Suprapubic skin (tissue), 4 donors: ENCODE measurements at regions not wholly inside any gene's neighbourhood (a gene's known extent, or its start where the extent isn't known, plus 50 kb on each side); places are given as distances from the start of the nearest gene placed in this dataset.

ENCODE experiments used
- DNase-seq, 2 donors: peaks; one replicate each; pipeline ENCODE4 v3.0.0-alpha.2; 2019; ENCODE audit warnings: low spot score in 2 of 2
- H3K27ac ChIP-seq: fragments of 200-600 bp; sonication (generic); one replicate; pipeline ENCODE4 v1.5.1; 2019
- H3K27me3 ChIP-seq: fragments of 200-600 bp; sonication (generic); one replicate; pipeline ENCODE4 v1.5.1; 2019
- H3K36me3 ChIP-seq: fragments of 200-600 bp; sonication (generic); one replicate; pipeline ENCODE4 v1.5.1; 2019
- H3K4me1 ChIP-seq: fragments of 200-600 bp; sonication (generic); one replicate; pipeline ENCODE4 v1.5.1; 2019
- H3K4me3 ChIP-seq: fragments of 200-600 bp; sonication (generic); one replicate; pipeline ENCODE4 v1.5.1; 2019; ENCODE audit warnings: mild to moderate bottlenecking
- H3K9me3 ChIP-seq: fragments of 200-600 bp; sonication (generic); one replicate; pipeline ENCODE4 v1.5.1; 2019
- EP300 ChIP-seq: sonication (generic); formaldehyde crosslinking; IDR thresholded peaks from one replicate; pipeline ENCODE4 v1.6.1; 2017; ENCODE audit warnings: antibody characterized with exemption
- POLR2A ChIP-seq, 2 donors: fragments of 450-650 bp; IDR thresholded peaks; one replicate each; pipeline ENCODE4 v1.6.1; 2017; ENCODE audit warnings: antibody characterized with exemption in 2 of 2, mild to moderate bottlenecking in 2 of 2, moderate library complexity in 2 of 2
- POLR2AphosphoS5 ChIP-seq, 3 donors: sonication (generic); formaldehyde crosslinking; IDR thresholded peaks; one replicate each; pipeline ENCODE4 v1.6.1; 2017; ENCODE audit warnings: antibody characterized with exemption in 3 of 3
- WGBS: methylation state at CpG from one replicate; pipeline ENCODE4 v1.1.5; 2018; 5-methylcytosine and 5-hydroxymethylcytosine counted together
- TF ChIP-seq, protein P1 (sequence below), 2 donors: fragments of 200-600 bp in 1 of 2; fragments of 450-650 bp in 1 of 2; sonication (generic) in 1 of 2; IDR thresholded peaks; one replicate each; pipeline ENCODE4 v1.5.1; 2016 to 2019; ENCODE audit warnings: antibody characterized with exemption in 2 of 2, mild to moderate bottlenecking in 1 of 2, moderate library complexity in 1 of 2

DNA sequence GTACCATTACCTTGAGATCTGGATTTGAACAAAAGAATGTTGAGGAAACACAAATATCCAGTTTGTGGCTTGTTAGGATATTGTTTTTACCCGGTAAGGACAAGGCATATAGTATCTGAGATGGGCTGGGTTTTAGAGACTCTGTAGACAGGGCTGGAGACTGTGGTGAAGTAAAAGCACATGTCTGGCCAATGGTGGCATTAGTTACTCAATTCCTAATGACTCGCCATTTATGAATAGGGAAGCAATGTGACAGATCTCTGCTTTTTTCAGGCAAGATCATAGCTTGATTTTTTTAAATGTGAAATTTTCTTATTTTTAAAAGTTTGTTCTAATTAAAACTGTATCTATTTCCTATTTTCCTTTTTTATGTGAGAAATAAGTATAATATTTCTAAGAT is 371.1 kb upstream of the SPRY2 start:
- Histone ChIP-seq H3K27ac (no peak overlapping the region), H3K9me3 (peaks cover 7% of the 10 kb centered on the region), H3K36me3 (no peaks in the 10 kb centered on the region), H3K27me3 (no peaks in the 10 kb centered on the region), H3K4me1 (no peaks in the 10 kb centered on the region), H3K4me3 (no peak overlapping the region)
- no peak for DNase-seq
- TF ChIP-seq POLR2AphosphoS5 (IDR thresholded peaks at IDR 0.05): no peak
- no peak for TF ChIP-seq POLR2A (IDR thresholded peaks at IDR 0.05)
- no peak for TF ChIP-seq EP300
- TF ChIP-seq, protein P1, sequence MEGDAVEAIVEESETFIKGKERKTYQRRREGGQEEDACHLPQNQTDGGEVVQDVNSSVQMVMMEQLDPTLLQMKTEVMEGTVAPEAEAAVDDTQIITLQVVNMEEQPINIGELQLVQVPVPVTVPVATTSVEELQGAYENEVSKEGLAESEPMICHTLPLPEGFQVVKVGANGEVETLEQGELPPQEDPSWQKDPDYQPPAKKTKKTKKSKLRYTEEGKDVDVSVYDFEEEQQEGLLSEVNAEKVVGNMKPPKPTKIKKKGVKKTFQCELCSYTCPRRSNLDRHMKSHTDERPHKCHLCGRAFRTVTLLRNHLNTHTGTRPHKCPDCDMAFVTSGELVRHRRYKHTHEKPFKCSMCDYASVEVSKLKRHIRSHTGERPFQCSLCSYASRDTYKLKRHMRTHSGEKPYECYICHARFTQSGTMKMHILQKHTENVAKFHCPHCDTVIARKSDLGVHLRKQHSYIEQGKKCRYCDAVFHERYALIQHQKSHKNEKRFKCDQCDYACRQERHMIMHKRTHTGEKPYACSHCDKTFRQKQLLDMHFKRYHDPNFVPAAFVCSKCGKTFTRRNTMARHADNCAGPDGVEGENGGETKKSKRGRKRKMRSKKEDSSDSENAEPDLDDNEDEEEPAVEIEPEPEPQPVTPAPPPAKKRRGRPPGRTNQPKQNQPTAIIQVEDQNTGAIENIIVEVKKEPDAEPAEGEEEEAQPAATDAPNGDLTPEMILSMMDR (IDR thresholded peaks at IDR 0.05): no peak
- WGBS: 87% methylated on average over 2 of the region's 2 CpGs

DNA sequence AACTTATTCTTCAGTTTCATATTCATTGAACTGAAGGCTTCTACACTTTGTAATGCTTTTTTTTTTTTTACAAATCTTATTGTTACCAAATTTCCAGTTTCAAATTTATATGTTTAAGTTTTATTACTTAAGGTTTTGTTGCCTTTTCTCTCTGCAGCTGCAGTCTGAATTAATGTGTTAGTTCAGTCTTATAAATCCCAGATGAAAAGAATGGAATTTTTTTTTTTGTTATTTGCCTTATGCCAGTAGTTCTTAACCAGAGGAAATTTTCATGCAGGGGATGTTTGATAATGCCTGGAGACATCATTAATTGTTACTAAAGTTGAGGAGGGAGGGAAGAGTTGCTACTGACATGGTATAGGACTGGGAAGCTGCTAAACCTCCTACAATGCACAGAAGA is 367.9 kb upstream of the SPRY2 start:
- no peak for TF ChIP-seq POLR2AphosphoS5 (IDR thresholded peaks at IDR 0.05)
- TF ChIP-seq, protein P1 (IDR thresholded peaks at IDR 0.05): no peak
- TF ChIP-seq POLR2A (IDR thresholded peaks at IDR 0.05): no peak
- no peak for TF ChIP-seq EP300
- Histone ChIP-seq H3K27ac (no peak overlapping the region), H3K4me1 (no peaks in the 10 kb centered on the region), H3K36me3 (no peaks in the 10 kb centered on the region), H3K4me3 (no peak overlapping the region), H3K27me3 (no peaks in the 10 kb centered on the region), H3K9me3 (peaks cover 7% of the 10 kb centered on the region)
- no peak for DNase-seq

DNA sequence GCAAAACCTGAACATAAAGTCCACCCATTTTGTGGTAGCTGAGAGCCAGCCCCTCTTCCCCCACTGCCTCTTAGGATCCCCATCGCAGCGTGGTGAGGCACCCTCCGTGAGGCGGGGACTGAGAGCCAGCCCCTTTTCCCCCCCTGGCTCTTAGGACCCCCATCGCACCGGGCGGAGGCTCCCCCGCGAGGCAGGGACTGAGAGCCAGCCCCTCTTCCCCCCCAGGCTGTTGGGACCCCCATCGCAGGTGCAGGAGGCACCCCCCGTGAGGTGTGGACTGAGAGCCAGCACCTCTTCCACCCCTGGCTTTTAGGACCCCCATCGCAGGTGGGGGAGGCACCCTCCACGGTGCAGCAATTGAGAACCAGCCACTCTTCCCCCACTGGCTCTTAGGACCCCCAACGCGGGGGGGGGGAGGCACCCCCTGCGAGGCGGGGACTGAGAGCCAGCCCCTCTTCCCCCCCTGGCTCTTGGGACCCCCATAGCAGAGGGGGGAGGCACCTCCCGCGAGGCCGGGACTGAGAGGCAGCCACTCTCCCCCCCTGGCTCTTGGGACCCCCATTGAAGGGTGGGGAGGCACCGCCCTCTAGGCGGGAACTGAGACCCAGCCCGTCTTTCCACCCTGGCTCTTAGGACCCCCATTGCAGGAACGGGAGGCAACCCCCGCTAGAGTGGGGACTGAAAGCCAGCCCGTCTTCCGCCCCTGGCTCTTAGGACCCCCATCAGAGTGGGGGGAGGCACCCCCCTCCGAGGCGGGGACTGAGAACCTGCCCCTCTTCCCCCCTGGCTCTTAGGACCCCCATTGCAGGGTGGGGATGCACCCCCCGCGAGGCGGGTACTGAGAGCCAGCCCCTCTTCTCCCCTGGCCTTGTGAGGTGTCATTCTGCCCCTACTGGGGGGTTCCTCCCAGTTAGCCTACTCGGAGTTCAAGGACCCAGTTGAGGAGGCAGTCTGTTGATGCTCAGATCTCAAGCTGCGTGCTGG is 366.4 kb upstream of the SPRY2 start:
- WGBS: 91% methylated on average over 17 of the region's 34 CpGs
- TF ChIP-seq POLR2AphosphoS5 (IDR thresholded peaks at IDR 0.05) (no peak), EP300 (no peak), POLR2A (IDR thresholded peaks at IDR 0.05) (no peak)
- TF ChIP-seq, protein P1 (IDR thresholded peaks at IDR 0.05): no peak
- no peak overlapping the region for H3K27ac ChIP-seq
- no peaks in the 10 kb centered on the region for H3K9me3 ChIP-seq
- no peaks in the 10 kb centered on the region for H3K36me3 ChIP-seq
- H3K4me3 ChIP-seq: no peak overlapping the region
- no peaks in the 10 kb centered on the region for H3K4me1 ChIP-seq
- no peak for DNase-seq
- H3K27me3 ChIP-seq: no peaks in the 10 kb centered on the region

DNA sequence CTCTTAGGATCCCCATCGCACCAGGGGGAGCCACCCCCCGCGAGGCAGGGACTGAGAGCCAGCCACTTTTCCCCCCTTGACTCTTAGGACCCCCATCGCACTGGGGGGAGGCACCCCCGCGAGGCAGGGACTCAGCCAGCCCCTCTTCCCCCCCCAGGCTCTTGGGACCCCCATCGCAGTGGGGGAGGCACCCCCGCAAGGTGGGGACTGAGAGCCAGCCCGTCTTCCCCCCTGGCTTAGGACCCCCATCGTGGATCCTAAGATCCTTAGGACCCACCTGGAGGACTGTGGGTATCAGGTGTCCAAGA is 365.2 kb upstream of the SPRY2 start:
- H3K27ac ChIP-seq: no peak overlapping the region
- H3K4me3 ChIP-seq: no peak overlapping the region
- H3K27me3 ChIP-seq: no peaks in the 10 kb centered on the region
- H3K36me3 ChIP-seq: no peaks in the 10 kb centered on the region
- DNase-seq: no peak
- 100% methylated on average over 1 of the region's 10 CpGs for WGBS
- H3K9me3 ChIP-seq: no peaks in the 10 kb centered on the region
- H3K4me1 ChIP-seq: no peaks in the 10 kb centered on the region
- no peak for TF ChIP-seq POLR2AphosphoS5 (IDR thresholded peaks at IDR 0.05)
- TF ChIP-seq, protein P1 (IDR thresholded peaks at IDR 0.05): no peak
- no peak for TF ChIP-seq POLR2A (IDR thresholded peaks at IDR 0.05)
- no peak for TF ChIP-seq EP300

DNA sequence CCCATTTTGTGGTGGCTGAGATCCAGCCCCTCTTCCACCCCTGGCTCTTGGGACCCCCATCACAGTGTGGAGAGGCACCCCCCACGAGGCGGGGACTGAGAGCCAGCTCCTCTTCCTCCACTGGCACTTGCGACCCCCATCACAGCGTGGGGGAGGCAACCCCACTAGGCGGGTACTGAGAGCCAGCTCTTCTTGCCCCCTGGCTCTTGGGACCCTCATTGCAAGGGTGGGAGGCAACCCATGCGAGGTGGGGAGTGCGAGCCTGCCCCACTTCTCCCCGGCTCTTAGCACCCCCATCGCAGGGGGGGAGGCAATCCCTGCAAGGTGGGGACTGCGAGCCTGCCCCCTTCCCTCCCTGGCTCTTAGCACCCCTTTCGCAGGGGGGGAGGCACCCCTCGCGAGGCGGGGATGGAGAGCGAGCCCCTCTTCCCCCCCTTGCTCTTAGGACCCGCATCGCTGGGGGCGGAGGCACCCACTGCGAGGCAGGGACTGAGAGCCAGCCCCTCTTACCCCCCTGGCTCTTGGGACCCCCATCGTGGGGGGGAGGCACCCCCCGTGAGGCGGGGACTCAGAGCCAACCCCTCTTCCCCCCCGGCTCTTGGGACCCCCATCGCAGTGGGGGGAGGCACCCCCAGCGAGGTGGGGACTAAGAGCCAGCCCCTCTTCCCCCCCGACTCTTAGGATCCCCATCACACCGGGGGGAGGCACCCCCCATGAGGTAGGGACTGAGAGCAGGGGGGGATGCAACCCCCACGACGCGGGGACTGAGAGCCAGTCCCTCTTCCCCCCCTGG is 364.6 kb upstream of the SPRY2 start:
- H3K9me3 ChIP-seq: no peaks in the 10 kb centered on the region
- TF ChIP-seq POLR2AphosphoS5 (IDR thresholded peaks at IDR 0.05) (no peak), POLR2A (IDR thresholded peaks at IDR 0.05) (no peak), EP300 (no peak)
- TF ChIP-seq, protein P1 (IDR thresholded peaks at IDR 0.05): no peak

More for the DNA sequence above, 364.6 kb upstream of the SPRY2 start:
- DNase-seq: no peak
- H3K4me1 ChIP-seq: no peaks in the 10 kb centered on the region
- no peaks in the 10 kb centered on the region for H3K36me3 ChIP-seq
- no peak overlapping the region for H3K4me3 ChIP-seq
- H3K27ac ChIP-seq: no peak overlapping the region
- 100% methylated on average over 2 of the region's 30 CpGs for WGBS
- no peaks in the 10 kb centered on the region for H3K27me3 ChIP-seq
